Amniotic stem cell (primary cell): ENCODE measurements at regions not wholly inside any gene's neighbourhood (a gene's known extent, or its start where the extent isn't known, plus 50 kb on each side); places are given as distances from the start of the nearest gene placed in this dataset.

ENCODE experiments used
- DNase-seq: peaks from one replicate; lab custom pipeline; 2025; lab: John Stamatoyannopoulos, UW

DNA sequence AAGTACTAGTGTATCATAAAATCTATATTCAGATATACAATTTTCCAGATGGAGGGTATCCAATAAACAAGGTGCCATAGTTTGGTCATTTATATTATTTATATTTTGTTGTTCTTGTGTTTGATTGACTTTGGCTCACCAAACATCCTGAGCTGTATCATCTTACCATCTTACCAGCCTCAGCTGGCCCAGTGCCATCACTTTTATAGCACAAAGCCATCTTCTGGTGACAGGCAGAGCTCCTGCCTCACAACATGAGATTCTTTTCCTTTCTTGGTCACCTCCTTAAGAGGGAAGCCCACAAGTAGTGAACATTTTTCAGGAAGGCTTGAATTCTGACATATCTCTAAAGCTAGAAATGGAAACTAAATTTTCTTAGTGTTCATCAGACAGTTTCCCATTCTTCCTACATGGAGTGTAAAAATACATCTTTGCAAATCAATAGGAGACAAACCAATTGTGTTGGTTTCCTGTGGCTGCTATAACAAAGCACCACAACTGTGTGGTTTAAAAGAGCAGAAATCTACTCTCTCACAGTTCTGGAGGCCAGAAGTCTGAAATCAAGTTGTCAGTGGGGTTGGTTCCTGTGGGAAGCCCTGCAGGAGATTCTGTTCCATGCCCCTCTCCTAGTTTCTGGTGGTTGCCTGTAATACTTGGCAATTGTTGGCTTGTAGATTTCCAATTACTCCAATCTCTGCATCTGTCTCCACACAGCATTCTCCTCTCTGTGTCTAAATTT lies 341.8 kb downstream of the MAN2A1 start:
- no peak for DNase-seq

DNA sequence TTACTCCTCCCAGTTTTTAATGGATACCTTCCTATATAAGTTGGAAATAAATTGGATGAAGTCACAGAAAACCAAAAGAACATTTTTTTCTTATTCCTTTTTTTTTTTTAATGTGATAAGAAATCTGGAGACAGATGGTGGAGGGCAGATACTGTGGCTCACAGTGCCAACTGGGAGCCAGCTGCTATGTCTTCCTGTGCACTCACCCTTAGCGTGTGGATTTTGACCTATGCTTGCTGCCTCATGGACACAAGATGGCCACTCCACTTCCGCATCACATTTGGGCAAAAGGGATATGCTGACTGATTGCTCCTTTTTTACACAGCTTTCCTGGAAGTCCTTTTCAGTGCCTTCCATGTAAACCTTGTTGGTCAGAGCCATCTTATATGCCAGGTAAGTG lies 342.6 kb downstream of the MAN2A1 start:
- no peak for DNase-seq

DNA sequence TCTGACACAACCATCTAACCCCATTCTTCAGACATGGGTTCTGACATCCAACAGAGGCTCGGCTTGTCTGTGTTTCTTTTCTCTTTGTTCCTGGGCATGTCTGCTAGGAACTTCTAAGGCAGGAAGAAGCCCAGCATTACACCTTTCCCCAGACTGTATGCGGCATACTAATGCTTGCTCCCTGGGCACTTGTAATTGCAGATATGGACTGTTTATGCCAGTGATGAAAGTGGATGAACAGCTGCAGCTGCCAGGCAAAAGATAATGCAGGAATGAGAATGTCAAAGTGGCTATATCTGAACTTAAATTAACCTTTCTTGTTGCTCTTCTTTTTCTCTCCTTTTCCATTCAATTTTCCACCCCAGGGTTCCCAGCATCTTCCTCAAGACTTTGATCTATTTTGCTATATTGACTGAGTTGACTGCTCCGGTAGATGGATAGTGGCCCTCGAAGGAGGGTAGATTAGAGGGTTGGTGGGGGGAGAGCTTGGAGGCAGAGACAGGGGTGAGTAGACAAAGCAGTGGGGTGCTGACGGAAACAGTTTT lies 344.4 kb downstream of the MAN2A1 start:
- DNase-seq: no peak

DNA sequence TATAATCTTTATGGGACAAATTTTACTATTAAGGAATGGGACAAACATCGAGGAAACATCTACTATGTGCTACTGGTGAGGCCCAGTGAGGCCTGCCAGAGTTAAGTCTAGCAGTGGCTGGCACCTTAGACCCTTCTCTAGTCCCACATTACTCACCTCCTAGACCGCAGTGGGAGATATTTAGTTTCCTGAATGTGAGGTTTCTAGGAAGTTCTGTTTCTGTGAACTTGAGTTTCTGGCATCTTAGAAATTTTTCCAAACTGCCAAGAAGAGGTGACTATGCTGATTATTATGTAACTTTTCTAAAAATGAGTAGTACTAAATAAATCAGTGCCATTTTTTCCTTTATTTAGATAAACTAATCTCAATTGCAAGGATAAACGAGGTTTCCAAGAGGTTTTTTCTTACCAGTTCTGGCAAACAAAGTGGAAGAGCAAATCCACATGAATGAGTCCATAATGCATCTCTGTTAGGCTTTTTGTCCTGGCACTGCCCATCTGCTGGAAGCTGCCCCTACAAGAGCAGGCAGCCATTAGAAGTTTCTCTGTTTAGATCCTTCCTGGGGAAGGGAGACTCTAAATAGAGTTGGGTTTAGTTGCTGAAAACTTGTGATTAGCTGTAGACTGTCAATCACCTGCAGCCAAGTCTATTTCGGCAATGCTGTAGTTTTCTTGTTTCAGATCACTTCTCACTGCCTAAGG lies 348.7 kb downstream of the MAN2A1 start:
- no peak for DNase-seq

DNA sequence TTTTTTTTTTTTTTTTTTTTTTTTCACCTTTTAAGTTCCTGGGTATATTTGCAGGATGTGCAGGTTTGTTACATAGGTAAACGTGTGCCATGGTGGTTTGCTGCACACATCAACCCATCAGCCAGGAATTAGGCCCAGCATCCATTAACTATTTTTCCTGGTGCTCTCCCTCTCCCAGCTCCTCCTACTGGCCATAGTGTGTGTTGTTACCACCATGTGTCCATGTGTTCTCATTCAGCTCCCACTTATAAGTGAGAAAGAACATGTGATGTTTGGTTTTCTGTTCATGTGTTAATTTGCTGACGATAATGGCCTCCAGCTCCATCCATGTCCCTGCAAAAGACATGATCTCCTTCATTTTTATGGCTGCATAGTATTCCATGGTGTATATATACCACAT lies 350.5 kb downstream of the MAN2A1 start:
- DNase-seq: no peak

DNA sequence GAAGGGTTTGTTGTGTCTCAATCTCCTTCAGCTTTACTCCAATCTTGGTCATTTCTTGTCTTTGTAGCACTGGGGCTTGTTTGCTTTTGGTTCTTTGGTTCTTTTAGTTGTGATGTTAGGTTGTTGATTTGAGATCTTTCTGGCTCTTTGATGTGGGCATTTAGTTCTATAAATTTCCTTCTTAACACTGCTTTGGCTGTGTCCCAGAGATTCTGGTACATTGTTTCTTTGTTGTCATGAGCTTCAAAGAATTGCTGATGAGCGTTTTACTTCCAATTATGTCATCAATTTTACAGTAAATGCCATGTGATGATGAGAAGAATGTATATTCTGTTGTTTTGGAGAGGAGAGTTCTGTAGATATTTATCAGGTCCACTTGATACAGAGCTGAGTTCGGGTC lies 353.3 kb downstream of the MAN2A1 start:
- no peak for DNase-seq

DNA sequence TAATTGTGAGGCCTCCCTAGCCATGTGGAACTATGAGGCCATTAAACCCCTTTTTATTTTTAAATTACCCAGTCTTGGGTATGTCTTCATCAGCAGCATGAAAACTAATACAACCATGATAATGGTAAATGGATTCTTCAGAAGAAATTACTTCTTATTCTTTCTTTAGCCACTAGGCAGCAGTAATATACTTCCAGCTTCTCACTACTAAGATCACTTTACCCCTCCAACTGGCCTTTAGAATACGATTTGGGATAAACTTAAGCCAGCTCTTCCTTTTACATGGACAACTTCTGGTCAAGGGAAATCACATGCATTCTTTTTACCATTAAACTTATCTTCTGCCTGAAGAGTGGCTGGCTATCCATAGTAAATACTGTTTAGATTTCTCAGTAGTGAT lies 355.4 kb downstream of the MAN2A1 start:
- no peak for DNase-seq

DNA sequence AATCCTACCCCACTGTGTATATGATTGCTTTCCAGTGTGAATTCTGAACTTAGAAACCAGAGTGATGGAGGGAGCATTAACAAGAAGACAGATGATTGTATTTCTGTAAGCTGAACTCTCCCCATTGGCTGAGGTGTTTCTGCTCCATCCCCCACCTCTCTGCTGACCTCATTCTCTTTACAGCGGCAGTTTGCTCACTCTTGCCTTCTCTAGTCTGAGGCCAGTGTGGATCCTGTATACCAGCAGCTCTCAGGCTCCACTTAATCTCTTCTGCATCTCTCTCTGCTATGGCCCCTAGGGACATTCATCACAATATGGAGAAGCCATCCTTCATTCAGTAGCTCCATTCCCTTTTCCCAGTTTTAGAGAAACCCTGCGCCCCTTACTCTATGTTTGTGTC lies 358.8 kb downstream of the MAN2A1 start:
- DNase-seq: no peak

DNA sequence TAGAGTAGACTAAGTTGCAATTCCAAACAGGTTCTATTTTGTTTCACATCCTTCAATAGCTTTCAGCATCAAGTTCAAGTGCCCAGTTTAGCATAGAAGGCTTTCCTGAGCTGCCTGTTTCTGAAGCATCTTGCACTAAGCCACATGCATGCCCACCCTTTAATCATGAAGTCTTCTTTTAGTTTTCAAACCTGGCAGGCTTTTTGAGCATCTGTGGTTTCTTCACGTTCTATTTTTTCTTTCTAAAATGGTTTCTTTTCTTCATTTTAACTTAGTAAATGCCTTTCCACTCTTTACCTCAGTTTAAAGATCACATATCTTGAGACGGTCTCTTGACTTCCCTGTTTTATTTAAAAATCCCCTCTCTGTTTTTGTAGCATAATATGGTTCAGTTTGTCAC lies 360.1 kb downstream of the MAN2A1 start:
- no peak for DNase-seq

DNA sequence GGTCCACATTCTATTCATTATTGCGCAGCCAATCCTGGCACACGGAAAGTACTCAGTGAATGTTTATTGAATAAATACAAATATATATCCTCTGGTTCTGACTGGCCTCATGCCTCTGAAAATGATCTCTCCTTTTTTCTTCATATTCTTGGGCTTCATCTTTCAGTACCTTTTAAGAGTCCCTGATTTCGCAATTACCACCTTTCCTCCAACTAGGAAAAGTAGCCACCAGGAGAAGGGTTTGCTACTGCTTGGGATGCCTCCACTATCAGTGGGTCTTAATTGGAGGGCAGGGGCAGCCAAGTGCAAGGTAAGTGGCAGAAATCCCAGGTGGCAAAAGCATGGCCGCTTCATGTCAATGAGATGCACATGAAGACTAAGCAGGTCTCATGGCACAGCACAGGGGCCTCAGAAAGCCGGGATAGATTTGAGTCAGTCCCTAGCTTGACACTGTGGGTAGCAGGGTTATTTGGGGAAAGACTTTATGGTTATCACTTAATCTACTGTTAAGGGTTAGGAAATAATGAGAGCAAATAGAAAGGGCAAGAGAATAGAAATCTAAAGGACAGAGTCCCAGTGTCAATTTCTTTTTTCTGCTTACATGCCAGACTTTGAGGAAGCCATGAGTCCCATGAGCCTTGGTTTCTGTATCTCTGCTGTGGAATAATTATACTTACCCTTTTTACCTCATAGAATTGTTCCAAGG lies 361.1 kb downstream of the MAN2A1 start:
- DNase-seq: no peak

DNA sequence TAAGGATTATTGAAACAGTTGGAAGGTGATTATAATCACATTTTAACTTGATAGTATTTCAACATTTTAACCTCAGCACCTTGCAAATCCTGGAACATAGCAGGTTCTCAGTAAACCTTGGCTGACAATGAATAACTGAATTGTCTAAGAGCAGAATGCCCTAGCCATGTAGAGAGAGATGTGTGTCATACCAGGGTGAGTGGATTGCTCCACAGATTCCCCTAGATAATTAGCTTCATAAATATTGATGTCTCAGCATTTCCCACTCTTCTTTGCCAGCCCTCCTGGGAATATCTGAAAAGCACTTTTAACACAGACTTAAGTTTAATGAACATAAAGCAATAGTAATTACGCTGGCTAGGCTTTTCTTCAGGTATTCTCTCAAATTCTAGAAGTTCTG lies 363.5 kb downstream of the MAN2A1 start:
- DNase-seq: no peak

DNA sequence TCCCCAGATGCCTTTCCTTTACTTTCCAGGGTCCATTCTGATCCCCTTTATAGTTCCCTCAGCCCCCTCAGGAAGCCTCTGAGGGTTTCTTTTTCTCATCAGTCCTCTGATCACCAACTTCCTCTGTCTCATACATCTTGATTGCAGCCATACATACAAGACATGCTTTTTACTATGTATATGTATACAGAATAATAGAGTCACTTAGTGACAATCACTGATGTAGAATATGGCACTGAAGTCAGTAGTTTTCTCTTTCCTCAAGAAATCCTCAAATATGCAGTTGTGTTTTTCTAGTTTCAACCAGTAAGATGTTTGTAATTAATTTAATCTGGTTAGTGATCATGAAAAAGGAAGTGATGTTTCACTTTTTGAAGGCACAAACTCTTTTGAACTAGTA lies 364.1 kb downstream of the MAN2A1 start:
- no peak for DNase-seq

DNA sequence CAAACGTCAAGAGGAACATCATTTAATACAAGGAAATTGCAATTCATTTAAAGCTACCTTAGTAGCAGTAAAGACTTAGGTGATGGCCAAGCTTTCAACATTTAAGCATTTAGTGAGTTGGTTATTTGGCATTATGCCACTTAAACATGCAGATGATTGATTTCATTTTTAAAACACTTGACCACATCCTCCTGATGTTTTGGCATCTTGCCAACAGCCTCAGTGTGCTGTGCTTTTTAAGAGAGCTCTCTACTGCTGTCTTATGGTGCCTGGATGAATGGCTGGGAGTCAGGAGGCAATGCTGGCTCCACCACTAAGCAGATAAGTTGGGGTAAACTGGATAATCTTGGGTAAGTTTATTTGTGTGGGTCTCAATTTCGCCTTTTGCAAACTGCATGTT lies 364.5 kb downstream of the MAN2A1 start:
- no peak for DNase-seq

DNA sequence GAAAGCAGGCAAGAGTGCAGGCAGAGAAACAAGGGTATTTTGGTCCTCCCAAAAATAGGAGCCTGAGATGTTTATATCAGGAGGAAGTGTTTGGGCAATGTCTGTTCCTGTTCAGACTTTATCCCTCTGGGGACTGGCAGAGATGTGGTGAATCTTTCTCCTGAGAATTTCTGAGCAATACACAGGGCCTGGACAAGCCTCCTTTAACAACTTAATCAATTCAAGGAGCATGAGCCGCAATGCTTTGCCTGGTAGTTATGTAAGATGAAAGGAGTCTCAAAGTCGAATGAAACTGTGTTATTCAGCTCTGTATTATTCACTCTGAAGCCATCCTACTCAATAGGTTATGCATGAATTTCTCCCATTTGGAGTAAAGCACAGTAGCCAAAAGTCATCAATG lies 365.6 kb downstream of the MAN2A1 start:
- no peak for DNase-seq

DNA sequence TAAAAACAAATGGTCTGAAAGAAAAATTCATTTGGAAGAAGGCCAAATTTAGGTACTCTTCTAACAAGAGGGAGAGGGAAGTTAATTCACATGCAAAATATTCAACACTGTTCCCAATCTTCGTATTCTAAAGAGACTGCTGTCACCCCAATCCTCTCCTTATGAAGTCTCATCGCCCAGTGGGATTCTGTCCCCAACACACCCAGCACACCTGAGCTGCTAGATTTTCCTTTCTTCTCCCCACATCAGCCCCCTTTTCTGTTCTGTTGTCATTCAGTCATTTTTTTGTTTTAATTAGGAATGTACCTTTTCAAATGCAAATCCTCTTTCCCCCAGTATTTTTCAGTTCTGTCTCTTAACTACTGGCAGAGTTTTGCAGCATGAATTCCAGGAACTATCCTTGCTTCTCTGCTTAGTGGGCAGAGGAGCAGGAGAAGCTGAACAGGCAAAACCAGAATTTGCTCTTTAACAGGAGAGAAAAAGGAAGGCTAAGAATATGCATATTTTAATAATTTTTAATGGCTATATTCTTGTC lies 366.9 kb downstream of the MAN2A1 start:
- no peak for DNase-seq

DNA sequence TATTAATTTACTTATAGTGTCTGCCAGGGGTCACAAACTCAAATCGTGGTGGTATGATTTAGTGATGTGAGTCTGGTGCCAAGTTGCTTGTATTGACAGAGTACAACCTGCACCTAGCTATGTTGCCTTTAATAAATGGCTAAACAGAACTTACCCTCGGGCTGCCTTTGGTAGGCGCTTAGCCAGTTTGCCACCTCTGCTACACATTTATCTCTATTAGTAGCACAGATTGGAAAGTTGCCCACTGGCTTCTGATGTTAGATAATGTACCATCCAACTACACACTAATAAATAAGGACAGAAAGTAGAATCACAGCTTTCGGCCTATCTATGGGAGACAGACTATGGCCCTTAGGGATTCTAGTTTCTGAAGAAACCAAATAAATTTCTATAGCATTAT lies 368.4 kb downstream of the MAN2A1 start:
- DNase-seq: no peak

DNA sequence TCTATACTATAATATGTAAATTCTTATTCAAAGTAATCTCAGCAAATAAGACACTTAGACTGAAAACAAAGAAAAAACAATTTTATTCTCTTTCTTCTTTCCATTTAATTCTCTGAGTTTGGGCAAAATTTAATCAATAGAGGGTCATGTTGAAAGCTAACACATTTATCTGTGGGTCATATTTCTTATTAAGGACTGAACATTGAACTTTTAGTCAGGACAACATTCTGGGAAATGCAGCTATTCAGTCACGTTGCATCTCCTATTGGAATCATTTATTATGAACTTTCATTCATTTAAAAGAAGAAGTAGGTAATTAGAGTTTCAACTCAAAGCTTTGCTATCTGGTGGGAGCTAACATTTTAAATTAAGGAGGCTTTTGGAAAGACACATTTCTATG lies 372.5 kb downstream of the MAN2A1 start:
- no peak for DNase-seq

DNA sequence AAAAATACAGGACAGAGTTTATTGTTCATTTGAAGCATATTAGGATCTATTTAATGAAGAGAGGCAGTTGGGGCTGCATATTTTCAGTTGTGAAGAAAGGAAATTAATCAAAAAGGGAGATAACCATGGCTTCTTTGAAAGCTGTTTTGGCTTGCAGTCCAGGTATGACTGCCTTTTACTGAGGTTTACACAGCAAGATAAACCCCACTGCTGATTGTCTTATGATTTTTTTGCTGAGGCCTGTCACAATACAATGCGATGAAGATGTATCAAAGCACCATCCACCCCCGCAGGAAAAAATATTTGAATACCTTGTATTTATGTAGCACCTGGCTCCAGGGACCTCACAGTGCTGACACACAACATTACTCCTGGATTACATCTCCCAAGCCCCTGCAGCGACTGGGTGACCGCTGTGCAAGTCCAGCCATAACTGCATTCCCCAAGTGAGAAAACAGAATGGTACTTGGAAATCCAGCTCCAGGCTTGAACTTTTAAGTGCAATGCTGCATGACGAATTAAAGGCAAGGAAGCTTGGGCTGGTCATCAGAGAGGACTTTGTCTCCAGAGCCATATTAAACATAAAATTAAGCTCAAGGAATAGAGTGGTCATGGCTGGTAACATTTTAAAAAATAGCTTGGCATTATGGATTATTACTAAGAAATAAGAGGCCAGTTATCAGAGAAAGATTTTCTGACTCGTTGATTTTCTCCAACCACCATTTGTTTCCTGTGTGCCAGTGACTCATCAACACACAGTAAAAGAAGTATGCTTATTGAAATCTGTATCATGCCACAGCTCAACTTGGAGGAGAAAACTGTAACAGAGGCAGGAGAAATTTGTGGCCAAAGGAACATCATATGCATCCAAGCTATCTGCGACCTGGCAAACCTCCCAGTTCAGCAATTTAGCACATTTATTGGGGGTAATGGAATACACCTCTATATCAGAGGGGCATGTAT lies 374.2 kb downstream of the MAN2A1 start:
- DNase-seq: no peak

DNA sequence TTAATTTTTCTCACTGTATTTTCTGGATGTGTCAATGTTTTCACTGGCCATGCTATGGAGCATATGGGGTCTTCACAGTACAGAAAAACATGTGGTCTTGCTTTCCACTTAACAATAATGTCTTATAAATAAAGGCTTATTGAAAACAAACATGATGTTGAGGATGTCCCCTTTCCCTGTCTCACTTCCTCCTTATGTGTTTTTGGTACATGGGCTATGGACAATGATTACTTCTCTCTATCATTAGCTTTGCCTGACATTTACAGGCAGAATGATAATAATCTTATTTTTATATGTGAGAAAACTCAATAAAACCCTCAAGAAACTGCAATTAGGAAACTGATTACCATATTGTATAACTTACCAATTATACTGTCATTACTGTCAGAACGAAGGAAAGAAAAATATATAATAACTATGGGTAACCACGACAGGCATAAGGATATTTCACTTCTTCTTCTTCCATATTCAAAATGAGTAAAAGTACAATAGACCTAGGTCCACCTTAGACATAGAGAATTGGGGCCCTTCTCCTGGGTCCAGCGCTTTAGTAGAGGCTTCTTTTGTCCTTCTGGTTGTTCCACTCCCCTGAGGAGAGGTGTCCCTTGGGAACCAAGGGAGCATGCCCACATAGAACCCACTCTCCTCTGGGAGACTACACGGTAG lies 375.0 kb downstream of the MAN2A1 start:
- no peak for DNase-seq

DNA sequence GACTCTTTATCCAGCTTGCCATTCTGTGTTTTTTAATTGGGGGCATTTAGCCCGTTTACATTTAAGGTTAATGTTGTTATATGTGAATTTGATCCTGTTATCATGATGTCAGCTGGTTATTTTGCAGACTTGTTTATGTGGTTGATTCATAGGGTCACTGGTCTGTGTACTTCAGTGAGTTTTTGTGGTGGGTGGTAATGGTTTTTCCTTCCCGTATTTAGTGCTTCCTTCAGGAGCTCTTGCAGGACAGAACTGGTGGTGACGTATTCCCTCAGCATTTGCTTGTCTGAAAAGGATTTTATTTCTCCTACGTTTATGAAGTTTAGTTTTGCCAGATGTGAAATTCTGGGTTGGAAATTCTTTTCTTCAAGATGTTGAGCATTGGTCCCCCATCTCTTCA lies 381.1 kb downstream of the MAN2A1 start:
- DNase-seq: no peak

DNA sequence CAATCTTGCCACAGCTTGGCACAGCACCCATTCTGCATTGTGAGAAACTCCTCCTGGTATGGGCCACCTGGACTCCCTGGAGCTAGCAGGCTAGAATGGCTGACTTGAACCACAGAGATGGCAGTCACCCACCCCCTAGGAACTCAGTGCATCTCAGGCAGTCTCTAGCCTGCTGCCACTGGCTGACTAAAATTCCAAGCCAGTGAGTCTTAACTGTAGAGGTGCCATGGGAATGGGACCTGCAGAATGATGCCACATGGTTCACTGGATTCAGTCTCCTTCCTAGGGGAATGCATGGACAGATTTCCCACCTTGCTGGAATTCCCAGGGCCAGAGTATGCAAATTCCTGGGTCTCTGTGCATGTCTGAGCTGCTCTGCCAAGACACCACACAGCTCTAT lies 382.9 kb downstream of the MAN2A1 start:
- no peak for DNase-seq
